ENCODE measurements at regions not wholly inside any gene's neighbourhood (a gene's known extent, or its start where the extent isn't known, plus 50 kb on each side); places are given as distances from the start of the nearest gene placed in this dataset.

DNA sequence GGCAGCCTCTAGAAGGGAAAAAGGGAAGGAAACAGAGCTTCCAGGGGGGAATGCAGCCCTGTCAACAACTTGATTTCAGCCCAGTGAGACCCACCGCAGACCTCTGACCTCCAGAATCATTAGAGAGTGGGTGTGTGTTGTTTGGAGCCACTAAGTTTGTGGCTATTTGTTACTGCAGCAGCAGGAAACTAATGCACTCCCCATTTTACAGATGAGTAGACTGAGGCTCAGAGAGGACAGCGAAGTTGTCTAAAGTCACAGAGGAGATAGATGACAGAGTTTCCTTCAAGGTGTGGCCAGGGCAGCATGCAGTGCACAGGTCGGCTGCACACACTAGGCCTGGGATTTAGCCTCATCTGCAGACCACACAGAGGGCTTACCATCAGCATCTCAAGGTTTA lies 81.8 kb upstream of the ALDH1L1 start:
- TF ChIP-seq CTCF (IDR thresholded peaks at IDR 0.05) (no peak), EZH2 (IDR thresholded peaks at IDR 0.05) (no peak), EZH2phosphoT487 (IDR thresholded peaks at IDR 0.05) (no peak)
